IPS DF 4.7 (cell line): ENCODE measurements at regions not wholly inside any gene's neighbourhood (a gene's known extent, or its start where the extent isn't known, plus 50 kb on each side); places are given as distances from the start of the nearest gene placed in this dataset.
A peak's percentile ranks its signal among the peaks of the same experiment; 100 is the strongest.
"Not testable (repeated sequence)": the region's sequence is repeated elsewhere in the genome, so short reads cannot be mapped to it uniquely, and the experiment has no call there.

ENCODE experiments used
- DNase-seq: peaks from one replicate; pipeline ENCODE4 v3.0.0-alpha.2; 2013; ENCODE audit warnings: low spot score; ENCODE audit errors: extremely low read depth

GRCh38 chr1:157369808-157370521, 182.3 kb downstream of the FCRL5 start:
- DNase-seq, result peak; percentile 69

DNA sequence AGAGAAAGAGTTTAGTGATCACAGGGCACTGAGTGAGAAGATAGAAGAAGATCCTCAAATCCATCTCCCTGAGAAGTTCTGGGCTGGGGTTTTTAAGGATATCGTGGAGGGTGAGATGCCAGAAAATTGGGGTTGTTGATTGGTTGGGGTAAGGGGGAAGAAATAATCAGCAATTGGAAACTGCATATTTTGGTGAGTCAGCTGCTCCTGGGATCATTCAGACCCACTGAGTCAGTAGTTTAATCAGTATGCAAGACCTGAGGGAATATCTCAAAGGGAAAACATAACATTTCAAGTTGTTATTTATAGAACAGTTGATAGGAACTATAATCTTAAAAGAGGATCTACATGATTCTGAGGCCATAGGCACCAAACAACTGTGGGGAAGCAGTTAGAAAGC, 183.4 kb downstream of the FCRL5 start:
- not testable (repeated sequence) for DNase-seq

GRCh38 chr1:157368363-157368762, 184.0 kb downstream of the FCRL5 start:
- no peak for DNase-seq

DNA sequence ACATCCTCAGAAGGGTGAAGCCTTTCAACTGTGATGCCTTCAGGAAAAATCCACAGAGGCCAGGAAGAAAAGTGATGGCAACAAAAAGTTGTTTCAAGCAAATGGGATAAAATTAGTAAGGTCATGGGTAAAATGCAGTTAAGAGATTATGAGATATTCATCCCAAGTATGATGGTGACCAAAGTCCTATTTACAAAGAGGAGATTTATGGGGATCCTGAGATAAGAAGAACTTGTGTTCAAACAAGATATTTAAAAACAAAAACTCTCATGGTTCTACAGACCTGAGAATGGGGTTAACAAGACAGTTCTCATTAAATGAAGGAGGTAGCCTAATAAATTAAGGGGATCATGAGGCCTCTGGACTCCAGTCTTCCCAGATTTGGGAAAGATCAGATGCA, 184.4 kb downstream of the FCRL5 start:
- DNase-seq, result no peak

- no peak for DNase-seq
Measured at GRCh38 chr1:157367091-157367739, 185.1 kb downstream of the FCRL5 start.

- DNase-seq, result no peak
Measured at GRCh38 chr1:157364612-157365011, 187.7 kb downstream of the FCRL5 start.

DNA sequence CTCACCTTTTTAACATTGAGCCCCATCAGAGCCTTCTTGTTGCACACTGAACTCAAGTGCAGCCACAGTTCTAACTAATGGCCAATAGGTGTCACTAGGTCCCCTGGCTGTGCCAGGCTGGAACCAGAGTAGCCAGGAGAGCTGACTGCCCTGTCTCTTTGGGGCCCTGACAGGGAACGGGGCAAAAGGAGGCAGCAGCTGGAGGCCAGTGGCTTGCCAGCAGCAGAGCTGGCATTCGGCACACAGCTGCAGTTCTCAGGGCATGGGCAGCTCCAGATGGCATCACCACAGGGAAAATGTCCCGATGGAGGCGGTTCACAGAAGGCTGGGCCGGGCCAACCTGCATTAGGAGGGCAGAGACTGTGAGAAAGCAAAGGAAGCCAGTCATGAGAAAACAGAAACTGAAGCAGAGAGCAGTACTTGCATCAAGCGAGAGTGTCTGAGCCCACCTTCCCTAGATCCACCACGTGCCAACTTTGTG, 188.6 kb downstream of the FCRL5 start:
- DNase-seq, result no peak

- no peak for DNase-seq
Measured at GRCh38 chr1:157360023-157360390, 192.3 kb downstream of the FCRL5 start.

DNA sequence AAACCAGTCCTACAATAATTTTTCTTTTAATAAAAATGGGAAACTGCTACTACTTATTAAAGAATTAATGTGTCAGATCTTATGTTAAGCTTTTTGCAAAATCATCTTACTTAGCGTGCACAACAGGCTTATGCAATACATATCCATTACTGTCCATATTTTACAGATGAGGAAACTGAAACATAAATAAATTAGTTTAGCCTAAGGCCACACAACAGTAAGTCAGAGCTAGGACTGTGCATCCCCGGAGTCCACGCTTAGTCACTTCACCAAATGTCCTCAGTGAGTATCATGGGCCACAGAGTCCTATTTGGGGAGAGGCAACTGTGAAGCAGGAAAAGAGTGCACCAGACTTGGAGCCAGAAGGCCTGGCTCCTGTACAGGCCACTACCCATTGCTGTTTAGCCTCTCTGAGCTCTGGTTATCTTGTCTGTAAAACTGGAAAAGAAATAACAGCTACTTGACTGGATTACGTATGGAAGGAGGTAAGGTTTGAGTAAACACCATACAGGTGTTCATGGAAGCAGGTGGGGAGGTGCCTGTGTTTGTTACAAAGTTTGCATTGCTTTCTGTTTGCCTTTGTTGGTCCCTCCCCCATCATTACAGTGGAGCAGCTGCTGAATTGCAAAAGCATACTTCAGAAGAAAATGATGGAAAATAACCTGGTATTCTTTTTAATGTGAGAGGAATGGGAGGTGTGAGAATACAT, 192.8 kb downstream of the FCRL5 start:
- no peak for DNase-seq

GRCh38 chr1:157357111-157357510, 195.2 kb downstream of the FCRL5 start:
- no peak for DNase-seq

- no peak for DNase-seq
Measured at GRCh38 chr1:157356601-157357000, 195.7 kb downstream of the FCRL5 start.

- DNase-seq, result no peak
Measured at GRCh38 chr1:157353546-157353945, 198.8 kb downstream of the FCRL5 start.

DNA sequence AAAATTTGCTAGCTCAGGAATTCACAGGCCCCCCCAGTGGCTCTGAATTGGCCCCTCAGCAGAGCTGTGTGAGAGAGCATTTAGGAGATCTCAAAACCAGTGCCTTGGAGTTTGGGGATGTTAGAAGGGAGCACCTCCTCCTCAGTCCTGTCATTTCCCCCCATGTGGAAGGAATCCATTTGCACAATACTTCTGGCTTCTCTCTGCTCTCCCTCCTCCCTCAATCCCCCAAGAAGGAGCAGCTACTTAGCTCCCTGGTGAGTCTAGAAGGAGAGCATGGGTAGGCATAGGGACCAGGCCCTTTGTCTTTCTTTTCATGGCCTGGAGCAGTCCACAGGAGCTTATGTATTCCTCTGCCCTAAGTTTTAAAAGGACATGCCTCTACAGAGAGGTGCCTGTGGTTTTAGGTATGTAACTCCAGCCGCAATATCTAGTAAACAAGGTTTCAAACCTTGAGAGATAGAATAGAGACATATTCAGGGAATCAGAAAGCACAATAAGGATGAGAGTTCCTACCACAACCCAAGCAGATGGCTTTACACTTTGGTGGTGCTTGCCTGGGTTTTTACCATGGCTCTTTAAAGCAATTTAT, 199.4 kb downstream of the FCRL5 start:
- DNase-seq, result no peak

GRCh38 chr1:157352216-157352615, 200.1 kb downstream of the FCRL5 start:
- no peak for DNase-seq

DNA sequence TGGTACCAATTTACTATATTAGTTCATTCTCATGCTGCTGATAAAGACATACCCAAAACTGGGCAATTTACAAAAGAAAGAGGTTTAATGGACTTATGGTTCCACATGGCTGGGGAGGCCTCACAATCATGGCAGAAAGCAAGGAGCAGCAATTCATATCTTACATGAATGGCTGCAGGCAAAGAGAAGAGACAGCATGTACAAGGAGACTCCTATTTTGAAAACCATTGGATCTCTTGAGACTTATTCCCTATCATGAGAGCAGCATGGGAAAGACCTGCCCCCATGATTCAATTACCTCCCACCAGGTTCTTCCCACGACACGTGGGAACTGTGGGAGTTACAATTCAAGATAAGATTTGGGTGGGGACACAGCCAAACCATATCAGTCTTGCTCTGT, 200.5 kb downstream of the FCRL5 start:
- not testable (repeated sequence) for DNase-seq

- DNase-seq, result no peak
Measured at GRCh38 chr1:157348538-157349480, 203.5 kb downstream of the FCRL5 start.

- DNase-seq, result no peak
Measured at GRCh38 chr1:157347506-157347905, 204.8 kb downstream of the FCRL5 start.

- not testable (repeated sequence) for DNase-seq
Measured at GRCh38 chr1:157337785-157338184, 199.6 kb upstream of the ETV3 start.

DNA sequence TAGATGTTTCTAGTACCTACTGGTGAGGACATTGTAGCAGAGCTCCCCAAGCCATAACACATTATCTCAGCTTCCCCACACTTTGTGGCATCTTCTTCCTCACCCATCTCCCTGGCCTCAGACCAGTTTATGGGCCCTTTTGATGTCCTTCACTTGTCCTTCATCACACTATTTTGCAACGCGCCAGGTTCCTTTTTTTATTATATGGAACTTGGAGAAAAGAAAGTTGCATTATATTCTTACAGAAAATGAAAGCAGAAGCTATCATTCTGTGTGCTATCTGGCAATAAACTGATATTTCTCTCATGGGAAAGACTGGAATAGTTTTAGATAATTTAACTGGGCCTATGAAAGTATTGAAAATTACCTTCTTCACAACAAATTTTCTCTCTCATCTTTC, 196.9 kb upstream of the ETV3 start:
- DNase-seq, result no peak

- DNase-seq, result no peak
Measured at GRCh38 chr1:157334041-157334440, 195.8 kb upstream of the ETV3 start.

DNA sequence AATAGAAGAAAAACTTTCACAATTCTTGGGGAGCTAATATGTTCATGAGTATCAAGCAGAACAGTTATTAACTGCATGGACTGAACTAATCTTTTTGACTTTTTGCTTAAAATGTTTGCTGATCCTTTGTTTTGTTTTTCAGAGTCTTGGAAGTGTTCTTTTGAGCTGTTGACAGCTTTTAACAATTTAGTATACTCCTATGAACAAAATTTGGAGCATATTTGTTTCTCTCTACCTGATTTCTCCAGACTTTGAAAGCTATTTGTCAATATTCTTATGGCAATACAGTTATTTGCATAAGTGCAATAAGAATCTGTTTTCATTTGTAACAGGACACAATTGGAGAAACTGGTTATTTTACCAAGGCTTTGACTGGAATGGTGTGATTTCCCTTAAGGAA, 192.0 kb upstream of the ETV3 start:
- not testable (repeated sequence) for DNase-seq
